ENCODE measurements at regions not wholly inside any gene's neighbourhood (a gene's known extent, or its start where the extent isn't known, plus 50 kb on each side); places are given as distances from the start of the nearest gene placed in this dataset.
"Not testable (repeated sequence)": the region's sequence is repeated elsewhere in the genome, so short reads cannot be mapped to it uniquely, and the experiment has no call there.

- no peak for DNase-seq (ENCODE audit: low spot score)
Observed at GRCh38 chr1:185468626-185469025, 151.6 kb upstream of the IVNS1ABP start.

DNA sequence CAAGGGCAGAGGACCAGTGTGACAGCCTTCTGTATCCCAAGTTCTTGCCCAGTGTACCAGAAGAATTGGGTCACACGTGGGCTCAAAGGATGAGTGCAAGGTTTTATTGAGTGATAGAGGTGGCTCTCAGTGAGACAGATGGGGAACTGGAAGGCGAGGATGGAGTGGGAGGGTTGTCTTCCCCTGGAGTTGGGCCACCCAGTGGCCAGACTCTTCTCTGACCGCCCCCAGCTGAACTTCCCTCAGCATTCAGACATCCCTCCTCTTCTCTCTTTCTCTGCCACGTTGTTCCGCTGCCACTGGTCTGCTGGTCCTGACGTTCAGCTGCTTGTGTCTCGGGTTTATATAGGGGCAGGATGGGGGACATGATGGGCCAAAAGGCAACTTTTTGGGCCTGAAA, 150.1 kb upstream of the IVNS1ABP start:
- DNase-seq (ENCODE audit: low spot score): no peak

DNA sequence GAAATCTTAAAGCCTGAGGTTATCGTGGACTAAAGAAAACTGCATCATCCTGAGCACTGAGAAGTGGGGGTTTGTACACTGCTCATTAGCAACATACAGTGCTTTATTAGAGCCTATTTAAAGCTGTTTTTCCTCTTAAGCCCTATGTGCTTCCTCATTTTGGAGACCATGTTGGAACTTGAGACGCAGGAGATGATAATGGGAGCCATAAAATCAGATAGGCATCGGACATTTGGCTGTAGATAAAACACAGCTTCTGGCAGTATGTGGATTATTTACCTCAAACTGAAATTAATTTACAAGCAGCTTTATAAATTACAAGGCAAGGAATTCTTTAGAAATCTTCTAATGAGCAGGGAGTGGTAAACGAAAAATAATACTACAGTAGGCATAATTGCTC, 147.7 kb upstream of the IVNS1ABP start:
- no peak for DNase-seq (ENCODE audit: low spot score)

- no peak for DNase-seq (ENCODE audit: low spot score)
Observed at GRCh38 chr1:185463433-185463832, 146.4 kb upstream of the IVNS1ABP start.

DNA sequence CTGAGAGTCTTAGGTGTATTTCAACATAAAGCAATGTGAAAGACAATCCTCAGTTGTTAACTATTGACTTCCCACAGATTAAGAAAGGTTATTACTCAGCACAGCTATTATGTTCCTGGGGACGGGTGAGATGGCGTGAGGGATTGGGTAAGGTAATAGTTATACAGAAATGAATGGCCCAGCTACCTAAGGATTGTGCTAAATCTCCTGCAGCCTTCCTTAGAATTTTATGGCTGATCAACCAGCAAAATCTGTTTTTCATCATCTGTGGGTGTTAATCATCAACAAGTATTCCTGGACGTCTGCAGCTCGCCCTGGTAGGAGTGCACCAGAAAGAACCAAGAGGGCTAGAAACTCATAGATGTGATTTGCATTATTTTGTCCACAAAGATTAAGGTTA, 146.0 kb upstream of the IVNS1ABP start:
- no peak for DNase-seq (ENCODE audit: low spot score)

GRCh38 chr1:185460723-185461122, 143.7 kb upstream of the IVNS1ABP start:
- not testable (repeated sequence) for DNase-seq (ENCODE audit: low spot score)

DNA sequence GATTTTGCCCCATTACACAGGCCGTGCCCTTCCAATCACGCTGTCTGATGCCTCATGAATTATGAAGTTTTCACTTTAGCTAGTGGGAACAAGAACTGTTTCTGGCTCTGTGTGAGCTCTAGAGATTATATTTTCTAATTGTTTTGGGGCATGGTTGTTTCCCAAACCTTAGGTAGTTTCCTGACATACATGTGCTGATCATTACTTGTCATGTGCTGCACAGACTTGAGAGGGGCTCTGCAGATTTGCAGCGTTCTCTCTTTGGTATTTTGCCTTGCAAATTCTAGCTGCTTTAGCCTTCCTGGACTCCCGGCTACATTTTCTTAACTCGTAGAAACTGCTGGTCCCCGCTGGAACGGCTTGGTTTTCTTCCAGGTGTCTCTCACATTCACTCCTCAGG, 142.1 kb upstream of the IVNS1ABP start:
- no peak for DNase-seq (ENCODE audit: low spot score)

- DNase-seq (ENCODE audit: low spot score): no peak
Observed at GRCh38 chr1:185458670-185459069, 141.6 kb upstream of the IVNS1ABP start.

DNA sequence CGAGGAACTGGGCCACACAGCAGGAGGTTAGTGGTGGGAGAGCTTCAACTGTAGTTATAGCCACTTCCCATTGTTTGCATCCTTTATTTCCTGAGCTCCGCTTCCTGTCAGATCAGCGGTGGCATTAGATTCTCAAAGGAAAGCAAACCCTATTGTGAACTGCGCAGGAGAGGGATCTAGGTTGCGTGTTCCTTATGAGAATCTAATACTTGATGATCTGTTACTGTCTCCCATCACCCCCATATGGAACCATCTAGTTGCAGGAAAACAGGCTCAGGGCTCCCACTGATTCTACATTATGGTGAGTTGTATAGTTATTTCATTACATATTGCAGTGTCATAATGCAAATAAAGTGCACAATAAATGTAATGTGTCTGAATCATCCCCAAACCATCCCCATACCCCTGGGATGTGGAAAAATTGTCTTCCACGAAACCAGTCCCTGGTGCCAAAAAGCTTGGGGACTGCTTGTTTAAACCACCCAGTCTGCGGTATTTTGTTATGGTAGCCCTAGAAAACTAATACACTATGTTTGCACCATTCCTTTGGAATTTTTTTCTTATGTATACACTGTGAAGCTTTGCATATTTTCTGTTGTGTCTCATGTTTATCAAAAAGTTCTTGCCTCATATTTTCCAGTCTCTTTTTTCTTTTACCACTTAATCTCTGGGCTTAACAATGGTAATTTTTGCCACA, 136.6 kb upstream of the IVNS1ABP start:
- no peak for DNase-seq (ENCODE audit: low spot score)

- no peak for DNase-seq (ENCODE audit: low spot score)
Observed at GRCh38 chr1:185450917-185451316, 133.9 kb upstream of the IVNS1ABP start.

DNA sequence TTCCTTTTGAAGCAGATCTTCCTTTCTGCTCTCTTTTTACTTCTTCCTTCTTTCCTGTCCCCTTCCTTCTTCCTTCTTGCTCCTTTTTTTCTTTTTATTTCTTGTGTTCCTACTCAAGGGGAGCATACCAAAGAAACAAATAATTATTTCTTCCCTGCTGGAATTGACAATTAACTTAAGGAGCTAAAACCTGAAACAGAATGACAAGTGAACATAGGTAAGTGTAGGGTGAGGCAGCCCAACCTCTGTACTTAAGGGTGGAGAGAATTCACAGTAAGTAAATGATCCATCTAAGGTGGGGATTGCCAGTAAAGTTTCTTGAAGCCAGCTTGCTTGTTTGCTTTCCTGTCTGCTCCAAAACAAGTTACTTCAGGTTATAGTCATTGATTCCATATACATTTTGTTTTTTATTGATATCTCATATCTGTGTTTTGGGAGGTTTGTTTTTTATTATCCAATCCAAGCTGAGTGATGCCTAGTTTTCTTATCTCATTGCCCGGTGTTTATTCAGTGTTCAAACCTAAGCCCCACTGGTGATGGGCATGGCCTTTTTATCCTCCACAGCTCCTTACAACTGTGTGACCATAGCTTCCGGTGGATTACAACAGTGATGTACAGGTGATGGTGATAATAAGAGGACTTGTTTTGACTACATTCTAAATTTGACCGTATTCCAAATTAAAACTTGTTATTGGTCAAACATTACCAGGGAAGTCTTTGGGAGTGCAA, 133.2 kb upstream of the IVNS1ABP start:
- no peak for DNase-seq (ENCODE audit: low spot score)

GRCh38 chr1:185449378-185450059, 132.5 kb upstream of the IVNS1ABP start:
- no peak for DNase-seq (ENCODE audit: low spot score)

DNA sequence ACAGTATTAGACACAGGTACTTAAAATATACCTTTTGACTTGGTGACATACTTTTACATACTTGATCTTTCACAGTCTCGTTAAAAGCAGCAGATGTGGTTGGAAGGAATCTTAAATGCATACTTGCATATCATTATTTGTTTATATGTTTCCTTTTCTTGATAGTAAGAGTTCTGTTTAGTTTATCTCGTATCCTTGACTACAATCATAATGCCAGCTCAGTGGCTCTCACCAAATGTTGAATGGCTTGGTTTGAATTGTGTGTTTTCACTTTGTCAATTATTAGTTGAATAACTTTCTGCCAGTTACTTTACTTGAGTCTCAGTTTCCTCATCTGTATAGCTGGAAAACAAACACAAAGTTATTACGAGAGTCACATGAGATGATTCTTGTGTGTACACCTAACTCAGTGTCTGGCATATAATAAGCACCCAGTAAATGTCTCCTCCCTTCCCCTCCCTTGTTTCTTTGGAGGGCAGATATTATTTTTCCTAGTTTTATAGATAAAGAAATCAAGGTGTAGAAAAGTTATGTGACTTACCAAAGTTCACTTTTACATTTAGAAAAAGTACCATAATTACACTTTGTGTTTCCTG, 131.6 kb upstream of the IVNS1ABP start:
- no peak for DNase-seq (ENCODE audit: low spot score)

- DNase-seq (ENCODE audit: low spot score): no peak
Observed at GRCh38 chr1:185446131-185446530, 129.1 kb upstream of the IVNS1ABP start.

- no peak for DNase-seq (ENCODE audit: low spot score)
Observed at GRCh38 chr1:185445594-185445993, 128.6 kb upstream of the IVNS1ABP start.

DNA sequence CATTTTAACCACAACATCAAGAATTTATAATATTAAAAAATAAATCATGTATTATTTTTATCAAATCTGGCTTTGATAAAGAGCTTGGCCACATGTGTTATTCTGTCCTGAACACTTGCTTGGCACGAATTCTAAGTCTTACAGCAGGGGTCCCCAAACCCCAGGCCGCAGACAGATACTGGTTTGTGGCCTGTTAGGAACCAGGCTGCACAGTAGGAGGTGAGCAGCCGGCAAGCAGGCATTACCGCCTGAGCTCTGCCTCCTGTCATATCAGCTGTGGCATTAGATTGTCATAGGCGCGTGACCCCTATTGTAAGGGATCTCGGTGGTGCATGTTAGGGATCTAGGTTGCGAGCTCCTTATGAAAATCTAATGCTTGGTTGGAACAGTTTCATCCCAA, 127.6 kb upstream of the IVNS1ABP start:
- no peak for DNase-seq (ENCODE audit: low spot score)

- no peak for DNase-seq (ENCODE audit: low spot score)
Observed at GRCh38 chr1:185442050-185442449, 125.0 kb upstream of the IVNS1ABP start.

DNA sequence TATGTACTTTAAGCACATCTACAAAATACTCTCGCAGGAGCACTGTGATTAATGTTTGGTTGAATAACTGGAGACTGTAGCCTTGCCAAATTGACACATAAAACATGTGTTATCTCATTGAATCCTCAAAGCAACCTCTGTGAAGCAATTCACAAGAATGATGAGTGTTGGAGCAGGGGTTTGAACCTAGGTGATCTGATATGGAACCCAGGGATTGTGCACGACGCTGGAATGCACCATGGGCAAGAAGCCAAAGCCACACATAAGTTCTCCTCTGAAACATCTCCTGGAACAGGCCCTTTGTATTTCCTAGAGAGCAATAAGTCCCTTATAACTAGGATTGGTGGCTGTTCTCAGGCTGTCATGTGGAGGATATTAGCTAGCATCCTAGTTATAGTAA, 124.6 kb upstream of the IVNS1ABP start:
- DNase-seq (ENCODE audit: low spot score): no peak

GRCh38 chr1:185440877-185441276, 123.8 kb upstream of the IVNS1ABP start:
- DNase-seq (ENCODE audit: low spot score): no peak

GRCh38 chr1:185439727-185440415, 122.8 kb upstream of the IVNS1ABP start:
- no peak for DNase-seq (ENCODE audit: low spot score)

DNA sequence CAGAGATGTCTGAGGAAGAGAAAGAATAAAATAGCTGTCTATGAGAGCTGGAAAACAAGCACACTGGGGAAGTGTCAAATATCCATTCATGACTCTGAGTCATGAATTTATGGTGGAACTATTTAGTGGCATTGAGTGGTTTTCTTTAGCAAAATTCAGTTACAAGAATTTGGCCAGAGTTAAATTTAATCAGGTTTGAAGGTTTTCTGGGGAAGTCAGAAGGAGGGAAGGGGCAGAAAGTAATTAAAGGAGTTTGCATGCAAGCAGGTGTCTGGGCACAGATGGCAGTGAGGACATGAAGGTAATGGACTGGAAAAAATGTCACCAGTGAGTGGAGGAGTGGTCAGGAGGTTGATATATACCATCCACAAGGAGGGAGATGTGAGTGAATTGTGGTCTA, 121.9 kb upstream of the IVNS1ABP start:
- no peak for DNase-seq (ENCODE audit: low spot score)

GRCh38 chr1:185435696-185436379, 118.8 kb upstream of the IVNS1ABP start:
- no peak for DNase-seq (ENCODE audit: low spot score)
